DMS79 treated with DMSO at 0.1 percent for 48 hours (cell line): ENCODE measurements at regions not wholly inside any gene's neighbourhood (a gene's known extent, or its start where the extent isn't known, plus 50 kb on each side); places are given as distances from the start of the nearest gene placed in this dataset.
"Not testable (repeated sequence)": the region's sequence is repeated elsewhere in the genome, so short reads cannot be mapped to it uniquely, and the experiment has no call there.

ENCODE experiments used
- DNase-seq: peaks from one replicate; lab custom pipeline; 2025; lab: John Stamatoyannopoulos, UW

GRCh38 chr7:84941936-84942335 lies 244.9 kb downstream of the SEMA3D start:
- no peak for DNase-seq

GRCh38 chr7:84941291-84941690 lies 245.6 kb downstream of the SEMA3D start:
- no peak for DNase-seq

GRCh38 chr7:84939888-84940287 lies 247.0 kb downstream of the SEMA3D start:
- no peak for DNase-seq

DNA sequence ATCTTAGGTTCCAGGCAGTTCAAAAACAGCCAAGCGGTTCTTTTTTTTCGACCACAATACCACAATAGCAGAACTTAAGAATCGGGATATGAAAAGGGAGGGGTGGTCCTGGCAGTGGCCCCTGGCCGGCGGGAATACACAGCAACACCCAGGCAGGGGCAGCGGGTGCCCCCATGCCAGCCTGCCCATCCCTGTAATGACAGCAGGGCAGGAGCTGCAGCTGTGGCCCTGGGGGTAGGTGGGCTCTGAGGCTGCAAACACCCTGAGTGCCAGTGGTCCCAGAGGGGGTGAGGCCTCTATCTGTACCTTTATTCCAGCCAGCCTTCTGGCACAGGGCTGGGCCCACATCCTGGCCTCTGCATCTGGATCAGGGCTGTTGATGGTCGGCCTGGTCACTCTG lies 247.4 kb downstream of the SEMA3D start:
- DNase-seq = no peak

GRCh38 chr7:84924353-84924752 lies 262.5 kb downstream of the SEMA3D start:
- DNase-seq = no peak

- DNase-seq = no peak
Observed at GRCh38 chr7:84923348-84923747, 263.5 kb downstream of the SEMA3D start.

GRCh38 chr7:84921154-84921553 lies 265.7 kb downstream of the SEMA3D start:
- DNase-seq = no peak

DNA sequence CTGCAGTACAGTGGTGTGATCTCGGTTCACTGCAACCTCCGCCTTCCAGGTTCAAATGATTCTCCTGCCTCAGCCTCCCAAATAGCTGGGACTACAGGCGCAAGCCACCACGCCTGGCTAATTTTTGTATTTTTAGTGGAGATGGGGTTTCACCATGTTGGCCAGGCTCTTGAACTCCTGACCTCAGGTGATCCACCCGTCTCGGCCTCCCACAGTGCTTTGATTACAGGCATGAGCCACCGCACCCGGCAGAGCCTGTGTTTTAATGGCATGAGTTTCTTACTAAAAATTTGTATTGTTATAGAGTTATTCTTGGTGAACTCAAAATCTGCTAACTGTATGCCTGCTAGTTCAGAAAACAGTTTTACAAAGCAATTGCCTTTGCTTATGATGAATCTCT lies 269.9 kb downstream of the SEMA3D start:
- DNase-seq = not testable (repeated sequence)

- no peak for DNase-seq
Observed at GRCh38 chr7:84916161-84916560, 270.7 kb downstream of the SEMA3D start.

- no peak for DNase-seq
Observed at GRCh38 chr7:84914598-84914997, 272.3 kb downstream of the SEMA3D start.

DNA sequence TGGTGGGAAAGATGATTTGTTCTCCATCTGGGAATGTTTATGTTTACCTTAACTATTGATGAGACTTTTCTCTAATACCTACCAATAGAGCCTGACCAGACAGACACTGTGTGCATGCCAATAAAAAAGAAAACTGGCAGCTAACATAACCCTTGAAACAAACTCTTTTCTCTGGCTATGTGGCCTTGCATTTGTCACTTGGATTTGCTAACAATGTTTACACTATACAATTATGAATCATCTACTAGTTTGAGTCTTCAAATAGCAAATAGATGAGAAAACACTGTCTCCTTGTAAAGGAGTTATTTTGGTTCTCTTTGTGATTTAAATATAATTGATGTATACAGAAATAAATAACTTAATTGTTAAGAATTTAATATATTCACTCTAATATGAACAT lies 273.1 kb downstream of the SEMA3D start:
- no peak for DNase-seq

GRCh38 chr7:84912993-84913635 lies 273.7 kb downstream of the SEMA3D start:
- DNase-seq = no peak

- no peak for DNase-seq
Observed at GRCh38 chr7:84912537-84912936, 274.3 kb downstream of the SEMA3D start.

DNA sequence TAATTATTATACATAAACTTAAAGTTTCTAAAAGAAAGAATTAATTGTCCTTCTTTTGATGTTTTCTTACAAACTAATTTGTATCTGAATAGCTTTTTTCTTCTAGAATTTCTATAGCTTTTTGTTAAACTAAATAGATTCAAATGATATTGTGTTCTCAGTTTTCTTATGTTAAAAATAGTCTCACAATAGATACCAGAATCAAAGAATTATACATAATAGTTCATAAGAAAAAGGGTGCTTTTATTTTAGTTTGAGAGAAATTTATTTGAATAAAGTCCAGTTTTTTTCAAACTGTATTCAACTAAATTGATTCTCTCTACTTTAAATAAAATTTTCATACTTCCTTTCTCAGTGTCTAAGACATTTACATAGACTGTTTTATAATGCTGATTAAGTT lies 274.8 kb downstream of the SEMA3D start:
- DNase-seq = no peak

DNA sequence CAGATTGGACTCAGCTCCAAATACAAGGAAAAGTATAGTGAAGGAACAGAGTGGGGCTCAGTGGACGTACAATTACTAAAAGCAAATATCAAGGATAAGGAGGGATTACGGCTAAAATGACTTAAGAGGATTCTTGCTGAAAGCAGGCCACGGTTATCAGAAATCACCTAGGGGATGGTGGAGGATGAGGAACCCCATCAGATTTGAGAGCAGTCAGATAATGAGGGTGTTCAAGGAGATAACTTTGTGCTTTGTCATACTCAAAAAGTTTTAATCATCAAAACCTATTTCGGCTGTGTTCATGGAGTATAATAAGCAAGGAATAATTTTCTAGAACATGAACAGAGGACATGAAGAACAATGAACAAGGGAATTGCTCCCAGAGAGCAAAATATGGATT lies 275.8 kb downstream of the SEMA3D start:
- no peak for DNase-seq

DNA sequence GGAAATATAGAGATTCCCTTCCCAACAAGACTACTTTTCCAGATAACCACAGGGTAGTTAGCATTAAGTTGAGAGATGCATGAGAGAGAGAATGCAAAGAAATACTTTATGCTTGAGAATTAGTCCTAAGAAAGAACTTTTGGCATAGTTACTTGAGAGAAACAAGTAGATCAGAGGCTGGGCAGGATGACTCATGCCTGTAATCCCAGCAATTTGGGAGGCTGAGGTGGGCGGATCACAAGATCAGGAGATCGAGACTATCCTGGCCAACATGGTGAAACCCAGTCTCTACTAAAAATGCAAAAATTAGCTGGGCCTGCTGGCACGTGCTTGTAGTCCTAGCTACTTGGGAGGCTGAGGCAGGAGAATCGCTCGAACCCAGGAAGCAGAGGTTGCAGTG lies 276.5 kb downstream of the SEMA3D start:
- not testable (repeated sequence) for DNase-seq

GRCh38 chr7:84908196-84908793 lies 278.6 kb downstream of the SEMA3D start:
- no peak for DNase-seq

DNA sequence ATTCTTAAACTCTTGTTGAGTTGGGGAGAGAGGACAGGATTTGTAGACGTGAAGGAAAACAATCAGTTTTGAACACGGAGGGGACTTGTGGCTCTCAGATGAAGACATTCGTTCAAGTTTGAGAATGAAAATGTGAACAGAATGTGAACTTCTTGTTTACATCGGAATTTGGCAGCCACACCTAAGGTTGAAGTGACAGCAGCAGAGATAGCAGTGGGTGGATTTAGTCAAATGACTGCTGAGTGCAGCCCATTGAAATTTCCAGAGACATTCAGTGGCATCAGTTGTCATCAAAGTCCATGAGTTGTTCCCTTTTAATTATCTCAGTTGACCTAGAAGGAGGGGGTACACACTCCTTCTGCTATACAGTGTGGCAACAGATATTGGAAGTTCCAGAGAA lies 280.0 kb downstream of the SEMA3D start:
- DNase-seq = no peak

DNA sequence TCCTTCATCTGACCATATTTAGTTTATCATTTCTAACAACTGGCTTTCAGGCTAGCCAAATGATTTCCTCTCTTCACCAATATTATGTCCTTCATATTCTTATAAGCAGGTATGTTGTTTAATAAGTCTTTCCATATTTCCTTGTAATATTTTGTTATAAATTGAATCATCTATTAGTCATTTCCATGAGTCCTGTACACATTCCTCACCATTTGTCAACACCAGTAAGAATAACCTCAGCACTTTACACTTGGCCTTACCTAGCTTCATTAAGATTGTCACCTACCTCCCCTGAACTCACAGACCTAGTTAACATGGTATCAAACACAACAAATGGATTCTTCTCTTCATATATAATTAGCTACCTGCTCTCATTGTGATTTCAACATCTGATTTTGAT lies 282.3 kb downstream of the SEMA3D start:
- DNase-seq = no peak

- DNase-seq = no peak
Observed at GRCh38 chr7:84901366-84901765, 285.5 kb downstream of the SEMA3D start.

- DNase-seq = no peak
Observed at GRCh38 chr7:84900215-84900614, 286.6 kb downstream of the SEMA3D start.

DNA sequence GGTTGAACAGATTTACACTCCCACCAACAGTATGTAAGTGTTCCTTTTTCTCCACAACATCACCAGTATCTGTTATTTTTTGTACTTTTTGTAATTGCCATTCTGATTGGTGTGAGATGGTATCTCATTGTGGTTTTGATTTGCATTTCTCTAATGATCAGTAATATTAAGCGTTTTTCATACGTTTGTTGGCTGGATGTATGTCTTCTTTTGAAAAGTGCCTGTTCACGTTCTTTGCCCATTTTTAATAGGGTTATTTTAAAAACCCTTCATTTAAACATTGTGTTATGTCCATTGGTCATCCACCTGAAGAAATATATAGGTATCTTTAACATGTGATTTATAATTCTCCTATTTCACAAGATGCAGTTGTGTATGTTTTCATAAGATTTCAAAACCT lies 291.3 kb downstream of the SEMA3D start:
- DNase-seq = no peak

DNA sequence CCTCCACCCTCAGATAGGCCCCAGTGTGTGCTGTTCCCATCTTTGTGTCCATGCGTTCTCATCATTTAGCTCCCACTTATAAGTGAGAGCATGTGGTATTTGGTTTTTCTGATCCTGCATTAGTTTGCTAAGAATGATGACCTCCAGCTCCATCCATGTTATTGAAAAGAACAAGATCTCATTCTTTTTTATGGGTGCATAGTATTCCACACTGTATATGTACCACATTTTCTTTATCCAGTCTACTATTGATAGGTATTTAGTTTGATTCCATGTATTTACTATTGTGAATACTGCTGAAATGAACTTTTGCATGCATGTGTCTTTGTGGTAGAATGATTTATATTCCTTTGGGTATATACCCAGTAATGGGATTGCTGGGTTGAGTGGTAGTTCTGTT lies 303.3 kb downstream of the SEMA3D start:
- DNase-seq = not testable (repeated sequence)

DNA sequence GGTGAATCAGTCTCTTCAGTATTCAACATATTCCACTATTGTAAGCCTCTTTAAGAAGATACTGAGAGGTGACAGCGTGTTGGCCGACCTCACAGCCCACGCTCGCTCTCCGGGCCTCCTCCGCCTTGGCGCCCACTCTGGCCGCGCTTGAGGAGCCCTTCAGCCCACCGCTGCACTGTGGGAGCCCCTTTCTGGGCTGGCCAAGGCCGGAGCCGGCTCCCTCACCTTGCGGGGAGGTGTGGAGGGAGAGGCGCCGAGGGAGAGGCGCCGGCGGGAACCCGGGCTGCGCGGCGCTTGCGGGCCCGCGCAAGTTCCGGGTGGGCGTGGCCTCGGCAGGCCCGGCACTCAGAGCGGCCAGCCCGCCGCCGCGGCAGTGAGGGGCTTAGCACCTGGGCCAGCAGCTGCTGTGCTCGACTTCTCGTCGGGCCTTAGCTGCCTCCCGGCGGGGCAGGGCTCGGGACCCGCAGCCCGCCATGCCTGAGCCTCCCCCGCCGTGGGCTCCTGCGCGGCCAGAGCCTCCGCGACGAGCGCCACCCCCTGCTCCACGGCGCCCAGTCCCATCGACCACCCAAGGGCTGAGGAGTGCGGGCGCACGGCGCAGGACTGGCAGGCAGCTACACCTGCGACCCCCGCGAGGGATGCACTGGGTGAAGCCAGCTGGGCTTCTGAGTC lies 306.4 kb downstream of the SEMA3D start:
- DNase-seq = not testable (repeated sequence)
